Gastroesophageal sphincter (tissue), 4 donors: ENCODE measurements at regions not wholly inside any gene's neighbourhood (a gene's known extent, or its start where the extent isn't known, plus 50 kb on each side); places are given as distances from the start of the nearest gene placed in this dataset.
"Not testable (repeated sequence)": the region's sequence is repeated elsewhere in the genome, so short reads cannot be mapped to it uniquely, and the experiment has no call there.

Experiments used
- ATAC-seq: fragments of 150-250 bp; one replicate; pipeline ENCODE4 v1.9.1; 2016; ENCODE audit warnings: mild to moderate bottlenecking, moderate library complexity
- H3K27ac ChIP-seq, 4 donors: fragments of 200-600 bp; sonication (generic) in 3 of 4; 1 replicate in 3 of 4; 2 replicates in 1 of 4; pipeline ENCODE4 v1.5.1; 2016 to 2019
- H3K27me3 ChIP-seq: fragments of 200-600 bp; sonication (generic); one replicate; pipeline ENCODE4 v1.5.1; 2019
- H3K36me3 ChIP-seq, 2 donors: fragments of 200-600 bp; sonication (generic); one replicate each; pipeline ENCODE4 v1.5.1; 2019; ENCODE audit warnings: control low read depth in 1 of 2
- H3K4me1 ChIP-seq, 3 donors: fragments of 200-600 bp; sonication (generic); 1 replicate in 2 of 3; 2 replicates in 1 of 3; pipeline ENCODE4 v1.5.1; 2016 to 2019; ENCODE audit warnings: control low read depth in 2 of 3
- H3K4me3 ChIP-seq, 2 donors: fragments of 200-600 bp; sonication (generic); one replicate each; pipeline ENCODE4 v1.5.1; 2019; ENCODE audit warnings: mild to moderate bottlenecking in 1 of 2, moderate library complexity in 1 of 2
- H3K9me3 ChIP-seq, 3 donors: fragments of 200-600 bp; sonication (generic); one replicate each; pipeline ENCODE4 v1.5.1; 2017 to 2019; ENCODE audit warnings: control low read depth in 2 of 3
- CTCF ChIP-seq, 4 experiments: fragments of 200-600 bp in 2 of 4; fragments of 450-650 bp in 2 of 4; sonication (generic) in 1 of 4; IDR thresholded peaks; one replicate each; pipeline ENCODE4 v1.5.1; 2017 to 2019; ENCODE audit warnings: antibody characterized with exemption in 4 of 4, mild to moderate bottlenecking in 2 of 4, moderate library complexity in 2 of 4
- EP300 ChIP-seq: sonication (generic); formaldehyde crosslinking; IDR thresholded peaks from one replicate; pipeline ENCODE4 v1.6.1; 2017; ENCODE audit warnings: antibody characterized with exemption, mild to moderate bottlenecking
- POLR2A ChIP-seq, 2 donors: fragments of 450-650 bp; IDR thresholded peaks; one replicate each; pipeline ENCODE4 v1.6.1; 2017; ENCODE audit warnings: antibody characterized with exemption in 2 of 2, mild to moderate bottlenecking in 2 of 2, moderate library complexity in 1 of 2
- POLR2AphosphoS5 ChIP-seq: sonication (generic); formaldehyde crosslinking; IDR thresholded peaks from one replicate; pipeline ENCODE4 v1.6.1; 2017; ENCODE audit warnings: antibody characterized with exemption
- WGBS, 2 donors: methylation state at CpG; one replicate each; pipeline ENCODE4 v1.1.5; 2018; ENCODE audit warnings: low coverage in 1 of 2; 5-methylcytosine and 5-hydroxymethylcytosine counted together

GRCh38 chr3:130831719-130832400 is 62.0 kb upstream of the ATP2C1 start:
- ATAC-seq = no peak
- 32 to 36% methylated on average over 8 to 10 of the region's 10 CpGs for WGBS, 2 donors

GRCh38 chr3:130832401-130832746 is 61.5 kb upstream of the ATP2C1 start:
- not testable (repeated sequence) for H3K27ac ChIP-seq, H3K4me1 ChIP-seq, H3K27me3 ChIP-seq, H3K9me3 ChIP-seq, H3K4me3 ChIP-seq, ATAC-seq, H3K36me3 ChIP-seq
- 40% methylated on average over 1 of the region's 9 CpGs; no CpG with 5 or more reads in 1 of the 2 donors for WGBS, 2 donors

More at GRCh38 chr3:130831719-130832400, 62.0 kb upstream of the ATP2C1 start:
- H3K4me3 ChIP-seq = no peak overlapping the region
- peaks cover 0 to 5% (median 0%) of the 10 kb centered on the region in 3 donors for H3K4me1 ChIP-seq
- TF ChIP-seq POLR2A (IDR thresholded peaks at IDR 0.05) = no peak
- no peak for TF ChIP-seq EP300
- no peak for TF ChIP-seq CTCF (IDR thresholded peaks at IDR 0.05)
- no peak for TF ChIP-seq POLR2AphosphoS5
- H3K27ac ChIP-seq = no peak overlapping the region
- no peaks in the 10 kb centered on the region for H3K9me3 ChIP-seq
- H3K36me3 ChIP-seq = no peaks in the 10 kb centered on the region
- peaks cover 4% of the 10 kb centered on the region for H3K27me3 ChIP-seq

GRCh38 chr3:130834476-130834875 is 59.4 kb upstream of the ATP2C1 start:
- TF ChIP-seq POLR2A (IDR thresholded peaks at IDR 0.05) = no peak
- no peak overlapping the region for H3K27ac ChIP-seq
- H3K4me3 ChIP-seq = no peak overlapping the region
- no peaks in the 10 kb centered on the region for H3K27me3 ChIP-seq
- H3K9me3 ChIP-seq = no peaks in the 10 kb centered on the region
- H3K36me3 ChIP-seq = no peaks in the 10 kb centered on the region
- no peak for ATAC-seq
- H3K4me1 ChIP-seq = peaks cover 0 to 15% (median 0%) of the 10 kb centered on the region in 3 donors

- no peak for ATAC-seq
Observed at GRCh38 chr3:130835483-130835882, 58.4 kb upstream of the ATP2C1 start.

GRCh38 chr3:130838898-130839600 is 54.8 kb upstream of the ATP2C1 start:
- ATAC-seq = peak; percentile 22
- WGBS, 2 donors = 52 to 53% methylated on average over 2 of the region's 2 CpGs

More at GRCh38 chr3:130835483-130835882, 58.4 kb upstream of the ATP2C1 start:
- no peak for TF ChIP-seq CTCF (IDR thresholded peaks at IDR 0.05)
- TF ChIP-seq POLR2AphosphoS5 = peak; percentile 31
- Histone ChIP-seq H3K36me3 (no peaks in the 10 kb centered on the region), H3K9me3 (no peaks in the 10 kb centered on the region), H3K4me1 (peaks cover 0 to 23% (median 0%) of the 10 kb centered on the region in 3 donors), H3K4me3 (no peak overlapping the region), H3K27me3 (no peaks in the 10 kb centered on the region), H3K27ac (no peak overlapping the region)
- 77 to 96% methylated on average over 4 of the region's 4 CpGs for WGBS, 2 donors

More at GRCh38 chr3:130838898-130839600, 54.8 kb upstream of the ATP2C1 start:
- Histone ChIP-seq H3K36me3 (no peaks in the 10 kb centered on the region), H3K27me3 (no peaks in the 10 kb centered on the region), H3K9me3 (no peaks in the 10 kb centered on the region), H3K27ac (peak overlapping the region in 3 of 4 donors; percentile 26 to 48 (median 32)), H3K4me3 (no peak overlapping the region), H3K4me1 (peaks cover 0 to 34% (median 0%) of the 10 kb centered on the region in 3 donors)
- TF ChIP-seq CTCF (IDR thresholded peaks at IDR 0.05) (no peak), POLR2AphosphoS5 (no peak), POLR2A (IDR thresholded peaks at IDR 0.05) (no peak), EP300 (no peak)
